ENCODE measurements at regions not wholly inside any gene's neighbourhood (a gene's known extent, or its start where the extent isn't known, plus 50 kb on each side); places are given as distances from the start of the nearest gene placed in this dataset.

- no peak for DNase-seq
- TF ChIP-seq POLR2A (IDR thresholded peaks at IDR 0.05; ENCODE audit: low read length): no peak
- no peak for TF ChIP-seq GATA1 (IDR thresholded peaks at IDR 0.05; ENCODE audit: low read depth, low read length)
These were observed 1024.5 kb upstream of the PCDH10 start for GRCh38 chr4:132124624-132124974.

GRCh38 chr4:132125131-132125530 is 1024.0 kb upstream of the PCDH10 start:
- TF ChIP-seq GATA1 (IDR thresholded peaks at IDR 0.05; ENCODE audit: low read depth, low read length) (no peak), POLR2A (IDR thresholded peaks at IDR 0.05; ENCODE audit: low read length) (no peak)

GRCh38 chr4:132132433-132132832 is 1016.7 kb upstream of the PCDH10 start:
- TF ChIP-seq POLR2A (IDR thresholded peaks at IDR 0.05; ENCODE audit: low read length) (no peak), GATA1 (IDR thresholded peaks at IDR 0.05; ENCODE audit: low read depth, low read length) (no peak)
- no peak for DNase-seq

More at GRCh38 chr4:132125131-132125530, 1024.0 kb upstream of the PCDH10 start:
- no peak for DNase-seq

GRCh38 chr4:132169660-132170059 is 979.4 kb upstream of the PCDH10 start:
- no peak for DNase-seq
- no peak for TF ChIP-seq GATA1 (IDR thresholded peaks at IDR 0.05; ENCODE audit: low read depth, low read length)
- TF ChIP-seq POLR2A (IDR thresholded peaks at IDR 0.05; ENCODE audit: low read length): no peak

- DNase-seq: no peak
- no peak for TF ChIP-seq GATA1 (IDR thresholded peaks at IDR 0.05; ENCODE audit: low read depth, low read length)
- TF ChIP-seq POLR2A (IDR thresholded peaks at IDR 0.05; ENCODE audit: low read length): no peak
These were observed 969.1 kb upstream of the PCDH10 start for GRCh38 chr4:132180020-132180427.

GRCh38 chr4:132195176-132195575 is 953.9 kb upstream of the PCDH10 start:
- no peak for DNase-seq

GRCh38 chr4:132203618-132204017 is 945.5 kb upstream of the PCDH10 start:
- DNase-seq: no peak
- TF ChIP-seq GATA1 (IDR thresholded peaks at IDR 0.05; ENCODE audit: low read depth, low read length) (no peak), POLR2A (IDR thresholded peaks at IDR 0.05; ENCODE audit: low read length) (no peak)

More at GRCh38 chr4:132195176-132195575, 953.9 kb upstream of the PCDH10 start:
- TF ChIP-seq GATA1 (IDR thresholded peaks at IDR 0.05; ENCODE audit: low read depth, low read length): no peak
- TF ChIP-seq POLR2A (IDR thresholded peaks at IDR 0.05; ENCODE audit: low read length): no peak

GRCh38 chr4:132214519-132214918 is 934.6 kb upstream of the PCDH10 start:
- no peak for TF ChIP-seq GATA1 (IDR thresholded peaks at IDR 0.05; ENCODE audit: low read depth, low read length)
- TF ChIP-seq POLR2A (IDR thresholded peaks at IDR 0.05; ENCODE audit: low read length): no peak
- DNase-seq: no peak

GRCh38 chr4:132218406-132218805 is 930.7 kb upstream of the PCDH10 start:
- TF ChIP-seq GATA1 (IDR thresholded peaks at IDR 0.05; ENCODE audit: low read depth, low read length) (no peak), POLR2A (IDR thresholded peaks at IDR 0.05; ENCODE audit: low read length) (no peak)
- DNase-seq: no peak

- peak in 1 of 2 experiments; percentile 14 for DNase-seq
- TF ChIP-seq GATA1 (IDR thresholded peaks at IDR 0.05; ENCODE audit: low read depth, low read length) (no peak), POLR2A (IDR thresholded peaks at IDR 0.05; ENCODE audit: low read length) (no peak)
These were observed 921.8 kb upstream of the PCDH10 start for GRCh38 chr4:132227151-132227856.

- DNase-seq: peak; percentile 12 to 30
These were observed 921.3 kb upstream of the PCDH10 start for GRCh38 chr4:132227857-132228165.

GRCh38 chr4:132228676-132229075 is 920.4 kb upstream of the PCDH10 start:
- TF ChIP-seq GATA1 (IDR thresholded peaks at IDR 0.05; ENCODE audit: low read depth, low read length) (no peak), POLR2A (IDR thresholded peaks at IDR 0.05; ENCODE audit: low read length) (no peak)
- no peak for DNase-seq

- no peak for TF ChIP-seq GATA1 (IDR thresholded peaks at IDR 0.05; ENCODE audit: low read depth, low read length)
- TF ChIP-seq POLR2A (IDR thresholded peaks at IDR 0.05; ENCODE audit: low read length): no peak
- no peak for DNase-seq
These were observed 919.1 kb upstream of the PCDH10 start for GRCh38 chr4:132230025-132230424.

- DNase-seq: no peak
- no peak for TF ChIP-seq GATA1 (IDR thresholded peaks at IDR 0.05; ENCODE audit: low read depth, low read length)
- TF ChIP-seq POLR2A (IDR thresholded peaks at IDR 0.05; ENCODE audit: low read length): no peak
These were observed 910.4 kb upstream of the PCDH10 start for GRCh38 chr4:132238697-132239096.

- no peak for TF ChIP-seq POLR2A (IDR thresholded peaks at IDR 0.05; ENCODE audit: low read length)
- no peak for TF ChIP-seq GATA1 (IDR thresholded peaks at IDR 0.05; ENCODE audit: low read depth, low read length)
- no peak for DNase-seq
These were observed 909.0 kb upstream of the PCDH10 start for GRCh38 chr4:132240081-132240480.

GRCh38 chr4:132245319-132245718 is 903.8 kb upstream of the PCDH10 start:
- DNase-seq: no peak
- no peak for TF ChIP-seq GATA1 (IDR thresholded peaks at IDR 0.05; ENCODE audit: low read depth, low read length)
- TF ChIP-seq POLR2A (IDR thresholded peaks at IDR 0.05; ENCODE audit: low read length): no peak
